ENCODE measurements at regions not wholly inside any gene's neighbourhood (a gene's known extent, or its start where the extent isn't known, plus 50 kb on each side); places are given as distances from the start of the nearest gene placed in this dataset.

DNA sequence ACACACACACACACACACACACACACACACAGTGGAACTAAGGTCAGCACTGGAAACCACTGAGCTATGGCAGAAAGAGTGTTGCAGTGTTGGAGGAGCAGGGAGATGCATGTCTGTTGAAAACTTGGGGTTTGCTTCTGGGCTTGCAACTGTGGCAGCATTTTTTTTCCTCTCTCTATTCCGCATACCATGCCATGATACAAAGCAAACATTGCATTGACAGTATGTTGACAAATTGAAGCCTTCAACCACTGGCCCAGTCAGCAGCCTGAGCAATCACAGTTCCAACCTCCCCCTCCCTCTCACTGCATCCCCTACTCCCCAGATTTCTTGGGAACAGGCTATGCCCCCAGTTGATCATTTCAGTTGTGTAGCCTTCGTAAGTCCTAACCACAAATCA is 478.1 kb upstream of the WWC1 start:
- intact Hi-C loops (cut with DNase I): no loop called here
- TF ChIP-seq POLR2A (IDR thresholded peaks at IDR 0.05): no peak
- TF ChIP-seq, protein P1, sequence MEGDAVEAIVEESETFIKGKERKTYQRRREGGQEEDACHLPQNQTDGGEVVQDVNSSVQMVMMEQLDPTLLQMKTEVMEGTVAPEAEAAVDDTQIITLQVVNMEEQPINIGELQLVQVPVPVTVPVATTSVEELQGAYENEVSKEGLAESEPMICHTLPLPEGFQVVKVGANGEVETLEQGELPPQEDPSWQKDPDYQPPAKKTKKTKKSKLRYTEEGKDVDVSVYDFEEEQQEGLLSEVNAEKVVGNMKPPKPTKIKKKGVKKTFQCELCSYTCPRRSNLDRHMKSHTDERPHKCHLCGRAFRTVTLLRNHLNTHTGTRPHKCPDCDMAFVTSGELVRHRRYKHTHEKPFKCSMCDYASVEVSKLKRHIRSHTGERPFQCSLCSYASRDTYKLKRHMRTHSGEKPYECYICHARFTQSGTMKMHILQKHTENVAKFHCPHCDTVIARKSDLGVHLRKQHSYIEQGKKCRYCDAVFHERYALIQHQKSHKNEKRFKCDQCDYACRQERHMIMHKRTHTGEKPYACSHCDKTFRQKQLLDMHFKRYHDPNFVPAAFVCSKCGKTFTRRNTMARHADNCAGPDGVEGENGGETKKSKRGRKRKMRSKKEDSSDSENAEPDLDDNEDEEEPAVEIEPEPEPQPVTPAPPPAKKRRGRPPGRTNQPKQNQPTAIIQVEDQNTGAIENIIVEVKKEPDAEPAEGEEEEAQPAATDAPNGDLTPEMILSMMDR (IDR thresholded peaks at IDR 0.05): no peak
- 76 to 80% methylated on average over 2 of the region's 2 CpGs for WGBS, 2 donors
- Histone ChIP-seq H3K36me3 (no peaks in the 10 kb centered on the region), H3K27ac (no peak overlapping the region), H3K27me3 (no peaks in the 10 kb centered on the region), H3K9me3 (no peaks in the 10 kb centered on the region), H3K4me3 (replicated peaks in 1 of 3) (no peak overlapping the region), H3K4me1 (no peaks in the 10 kb centered on the region)
- no peak for DNase-seq

DNA sequence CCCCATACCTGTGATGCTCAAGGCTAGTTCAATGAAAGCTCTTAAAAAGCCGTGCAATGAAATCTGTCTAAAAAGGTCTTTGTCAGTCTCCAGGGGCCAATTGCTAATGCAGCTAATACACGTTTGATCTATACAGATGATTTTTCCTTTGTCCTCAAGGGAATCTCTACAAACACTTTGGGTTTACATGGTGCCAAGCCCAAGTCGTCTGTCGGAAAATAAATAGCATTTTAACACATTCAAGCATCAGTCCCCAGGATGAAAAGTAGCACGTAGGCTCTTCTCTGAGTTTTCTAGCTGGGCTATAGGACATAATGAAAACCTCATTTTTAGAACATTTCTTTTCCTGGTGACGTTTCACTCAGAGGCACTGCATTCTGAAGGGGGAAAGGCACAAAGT is 477.4 kb upstream of the WWC1 start:
- Histone ChIP-seq H3K27ac (no peak overlapping the region), H3K36me3 (no peaks in the 10 kb centered on the region), H3K27me3 (no peaks in the 10 kb centered on the region), H3K4me3 (replicated peaks in 1 of 3) (no peak overlapping the region), H3K4me1 (no peaks in the 10 kb centered on the region), H3K9me3 (no peaks in the 10 kb centered on the region)
- TF ChIP-seq, protein P1 (IDR thresholded peaks at IDR 0.05): no peak
- TF ChIP-seq POLR2A (IDR thresholded peaks at IDR 0.05): no peak
- 52 to 53% methylated on average over 6 of the region's 6 CpGs for WGBS, 2 donors
- intact Hi-C loops (cut with DNase I): no loop called here
- DNase-seq: no peak

DNA sequence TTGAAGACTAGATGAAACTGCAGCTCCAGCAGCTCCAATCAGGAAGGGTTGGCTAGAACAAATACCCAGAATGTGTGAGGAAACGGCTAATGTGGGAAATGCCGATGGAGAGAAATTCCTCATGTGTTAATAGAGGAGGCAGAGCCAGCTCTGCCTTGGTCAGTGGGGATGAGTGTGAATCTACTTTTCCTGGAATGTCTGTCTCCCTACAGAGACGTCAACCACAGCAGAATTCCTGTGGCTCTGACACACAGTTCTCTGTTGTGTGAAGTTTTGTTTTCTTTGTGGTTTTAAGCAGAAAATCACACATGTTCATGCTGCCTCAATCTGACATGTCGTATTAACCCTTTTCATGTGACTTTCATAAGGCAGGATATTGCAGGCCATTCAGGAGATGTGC is 476.6 kb upstream of the WWC1 start:
- intact Hi-C loops (cut with DNase I): no loop called here
- no peaks in the 10 kb centered on the region for H3K27me3 ChIP-seq
- no peaks in the 10 kb centered on the region for H3K36me3 ChIP-seq
- no peaks in the 10 kb centered on the region for H3K4me1 ChIP-seq
- no peaks in the 10 kb centered on the region for H3K9me3 ChIP-seq
- no peak overlapping the region for H3K27ac ChIP-seq
- WGBS, 2 donors: 47 to 50% methylated on average over 4 of the region's 4 CpGs
- TF ChIP-seq, protein P1 (IDR thresholded peaks at IDR 0.05): no peak
- no peak for TF ChIP-seq POLR2A (IDR thresholded peaks at IDR 0.05)
- DNase-seq: no peak
- no peak overlapping the region for H3K4me3 ChIP-seq (replicated peaks in 1 of 3)

DNA sequence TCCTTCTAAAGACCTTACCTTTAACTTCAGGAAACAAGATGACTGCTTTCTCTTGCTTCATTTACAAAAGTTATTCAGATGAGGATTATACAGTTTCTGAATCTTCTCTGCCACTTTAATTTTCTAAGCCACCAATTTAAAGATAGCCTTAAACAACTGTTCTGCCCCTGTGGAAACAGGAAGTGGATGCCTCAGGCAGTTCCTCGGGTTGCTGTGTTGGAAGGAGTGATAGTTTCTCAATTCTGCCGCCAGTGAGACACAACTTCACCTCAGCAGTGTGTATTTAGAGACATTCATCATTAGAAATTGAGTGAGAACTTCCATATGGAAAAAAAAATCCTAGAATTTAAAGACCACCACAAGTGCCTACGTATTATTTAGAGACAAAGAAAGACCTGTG is 475.1 kb upstream of the WWC1 start:
- Histone ChIP-seq H3K4me1 (no peaks in the 10 kb centered on the region), H3K27me3 (no peaks in the 10 kb centered on the region), H3K27ac (no peak overlapping the region), H3K4me3 (replicated peaks in 1 of 3) (no peak overlapping the region), H3K9me3 (no peaks in the 10 kb centered on the region), H3K36me3 (no peaks in the 10 kb centered on the region)
- DNase-seq: no peak
- TF ChIP-seq, protein P1 (IDR thresholded peaks at IDR 0.05): no peak
- TF ChIP-seq POLR2A (IDR thresholded peaks at IDR 0.05): no peak
- intact Hi-C loops (cut with DNase I): no loop called here
- WGBS, 2 donors: 66 to 71% methylated on average over 3 of the region's 3 CpGs

DNA sequence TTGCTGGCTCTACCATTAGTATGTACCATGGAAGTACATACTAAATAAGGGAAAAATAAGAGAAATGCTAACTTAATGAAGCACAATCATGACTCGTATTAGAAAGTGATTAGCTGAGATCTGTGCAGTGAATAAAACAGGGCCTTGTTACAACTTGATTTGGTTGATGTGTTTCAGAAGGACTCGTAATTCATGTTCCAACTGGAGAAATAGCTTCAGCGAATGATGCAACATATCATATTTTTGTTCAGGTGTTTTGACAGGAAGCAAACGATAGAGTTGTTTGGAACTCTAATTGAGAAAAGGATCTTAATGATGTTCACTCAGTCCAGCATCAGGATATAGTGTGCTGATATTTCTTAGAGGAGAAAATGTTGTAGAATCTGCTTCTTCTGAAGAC is 474.6 kb upstream of the WWC1 start:
- no peak for DNase-seq
- no peak overlapping the region for H3K4me3 ChIP-seq (replicated peaks in 1 of 3)
- intact Hi-C loops (cut with DNase I): no loop called here
- no peaks in the 10 kb centered on the region for H3K27me3 ChIP-seq
- WGBS, 2 donors: 92% methylated on average over 4 of the region's 4 CpGs
- TF ChIP-seq POLR2A (IDR thresholded peaks at IDR 0.05): no peak
- no peaks in the 10 kb centered on the region for H3K4me1 ChIP-seq
- no peaks in the 10 kb centered on the region for H3K36me3 ChIP-seq
- H3K27ac ChIP-seq: no peak overlapping the region
- H3K9me3 ChIP-seq: no peaks in the 10 kb centered on the region

DNA sequence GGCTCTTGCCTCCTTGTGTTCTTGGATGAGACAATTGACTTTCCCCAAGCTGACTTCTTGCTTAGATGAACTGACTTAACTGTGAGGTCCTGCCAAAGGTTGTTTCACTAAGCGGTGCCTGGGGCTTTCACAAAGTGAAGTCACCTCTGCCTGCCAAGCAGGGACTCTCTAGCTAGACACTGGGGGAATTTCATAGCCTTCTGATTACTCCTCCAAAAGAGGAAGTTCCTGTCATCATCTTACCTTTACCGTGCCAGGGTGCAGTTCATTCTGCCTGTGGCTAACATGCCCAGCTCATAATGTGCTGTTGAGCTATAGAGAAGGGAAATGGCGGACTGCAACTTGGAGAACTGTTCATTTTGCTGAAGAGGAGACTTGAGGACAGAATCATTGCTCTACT is 472.0 kb upstream of the WWC1 start:
- H3K27me3 ChIP-seq: no peaks in the 10 kb centered on the region
- intact Hi-C loops (cut with DNase I): no loop called here
- no peak overlapping the region for H3K4me3 ChIP-seq (replicated peaks in 1 of 3)
- no peaks in the 10 kb centered on the region for H3K4me1 ChIP-seq
- TF ChIP-seq, protein P1 (IDR thresholded peaks at IDR 0.05): no peak
- no peak for TF ChIP-seq POLR2A (IDR thresholded peaks at IDR 0.05)
- H3K36me3 ChIP-seq: no peaks in the 10 kb centered on the region
- 85 to 87% methylated on average over 3 of the region's 3 CpGs for WGBS, 2 donors
- H3K27ac ChIP-seq: no peak overlapping the region
- no peaks in the 10 kb centered on the region for H3K9me3 ChIP-seq
- DNase-seq: no peak

Data from thyroid gland (tissue), 4 donors.